MM.1S (cell line): ENCODE measurements at regions not wholly inside any gene's neighbourhood (a gene's known extent, or its start where the extent isn't known, plus 50 kb on each side); places are given as distances from the start of the nearest gene placed in this dataset.

Experiments
- DNase-seq: peaks from one replicate; pipeline ENCODE4 v3.0.0-alpha.2; 2015
- H2AFZ ChIP-seq: fragments of 300-600 bp; sonication (generic); 2 replicates; pipeline ENCODE4 v1.6.0; 2016; ENCODE audit warnings: antibody characterized with exemption, low read length
- H3F3A ChIP-seq: fragments of 300-600 bp; sonication (generic); 2 replicates; pipeline ENCODE4 v1.6.1; 2016; ENCODE audit warnings: mild to moderate bottlenecking, antibody characterized with exemption, low read length, moderate library complexity, mixed read lengths; ENCODE audit not compliant: insufficient read depth
- H3K27ac ChIP-seq: fragments of 300-600 bp; sonication (generic); 2 replicates; pipeline ENCODE4 v1.5.1; 2016; ENCODE audit warnings: mild to moderate bottlenecking, low read length
- H3K27me3 ChIP-seq: fragments of 300-600 bp; sonication (generic); replicated peaks from 2 replicates; pipeline ENCODE4 v1.6.0; 2016; ENCODE audit warnings: low read length; ENCODE audit not compliant: insufficient read depth
- H3K36me3 ChIP-seq: fragments of 300-600 bp; sonication (generic); replicated peaks from 2 replicates; pipeline ENCODE4 v1.6.1; 2016; ENCODE audit warnings: mild to moderate bottlenecking, low read length, mixed read lengths; ENCODE audit not compliant: insufficient read depth
- H3K4me1 ChIP-seq: fragments of 300-600 bp; sonication (generic); 2 replicates; pipeline ENCODE4 v1.6.1; 2016; ENCODE audit warnings: low read length, mixed read lengths
- H3K4me2 ChIP-seq: fragments of 300-600 bp; sonication (generic); 2 replicates; pipeline ENCODE4 v1.6.0; 2016; ENCODE audit warnings: low read depth, low read length
- H3K4me3 ChIP-seq: fragments of 300-600 bp; sonication (generic); 2 replicates; pipeline ENCODE4 v1.5.1; 2016; ENCODE audit warnings: low read length, mixed read lengths
- H3K79me2 ChIP-seq: fragments of 300-600 bp; sonication (generic); 2 replicates; pipeline ENCODE4 v1.6.1; 2016; ENCODE audit warnings: mixed run types, low read length, mixed read lengths
- H3K9ac ChIP-seq: fragments of 300-600 bp; sonication (generic); 2 replicates; pipeline ENCODE4 v1.6.1; 2016; ENCODE audit warnings: low read length, mixed read lengths
- H3K9me2 ChIP-seq: fragments of 300-600 bp; sonication (generic); replicated peaks from 2 replicates; pipeline ENCODE4 v1.6.1; 2016; ENCODE audit warnings: mild to moderate bottlenecking, low read length, mixed read lengths; ENCODE audit not compliant: insufficient read depth
- H3K9me3 ChIP-seq: fragments of 300-600 bp; sonication (generic); replicated peaks from 2 replicates; pipeline ENCODE4 v1.6.1; 2016; ENCODE audit warnings: mild to moderate bottlenecking, low read length, mixed read lengths; ENCODE audit not compliant: insufficient read depth
- H4K20me1 ChIP-seq: fragments of 300-600 bp; sonication (generic); 2 replicates; pipeline ENCODE4 v1.6.1; 2016; ENCODE audit warnings: mild to moderate bottlenecking, low read length, moderate library complexity, mixed read lengths; ENCODE audit not compliant: insufficient read depth
- EZH2 ChIP-seq: fragments of 300-600 bp; sonication (generic); optimal IDR thresholded peaks from 2 replicates; pipeline ENCODE3; 2017; ENCODE audit warnings: low read depth, mild to moderate bottlenecking, antibody characterized with exemption, low read length, mixed read lengths
- EZH2phosphoT487 ChIP-seq: fragments of 300-600 bp; sonication (generic); IDR thresholded peaks from 2 replicates; pipeline ENCODE4 v1.6.1; 2018; ENCODE audit warnings: antibody characterized with exemption, low read length
- TF ChIP-seq, protein P1 (sequence below): fragments of 300-600 bp; sonication (generic); IDR thresholded peaks from 2 replicates; pipeline ENCODE4 v1.5.1; 2016; ENCODE audit warnings: antibody characterized with exemption, low read length, mixed read lengths

- H3K9me2 ChIP-seq = no peaks in the 10 kb centered on the region
- no peak overlapping the region for H3K4me2 ChIP-seq
- H3K9me3 ChIP-seq = no peaks in the 10 kb centered on the region
- no peak overlapping the region for H2AFZ ChIP-seq
- H3K4me1 ChIP-seq = no peaks in the 10 kb centered on the region
- H3K4me3 ChIP-seq = no peak overlapping the region
- H3K36me3 ChIP-seq = no peaks in the 10 kb centered on the region
- no peaks in the 10 kb centered on the region for H3K79me2 ChIP-seq
- H4K20me1 ChIP-seq = no peaks in the 10 kb centered on the region
- no peaks in the 10 kb centered on the region for H3F3A ChIP-seq
- no peak for DNase-seq
- TF ChIP-seq EZH2 (no peak), EZH2phosphoT487 (no peak)
- TF ChIP-seq, protein P1, sequence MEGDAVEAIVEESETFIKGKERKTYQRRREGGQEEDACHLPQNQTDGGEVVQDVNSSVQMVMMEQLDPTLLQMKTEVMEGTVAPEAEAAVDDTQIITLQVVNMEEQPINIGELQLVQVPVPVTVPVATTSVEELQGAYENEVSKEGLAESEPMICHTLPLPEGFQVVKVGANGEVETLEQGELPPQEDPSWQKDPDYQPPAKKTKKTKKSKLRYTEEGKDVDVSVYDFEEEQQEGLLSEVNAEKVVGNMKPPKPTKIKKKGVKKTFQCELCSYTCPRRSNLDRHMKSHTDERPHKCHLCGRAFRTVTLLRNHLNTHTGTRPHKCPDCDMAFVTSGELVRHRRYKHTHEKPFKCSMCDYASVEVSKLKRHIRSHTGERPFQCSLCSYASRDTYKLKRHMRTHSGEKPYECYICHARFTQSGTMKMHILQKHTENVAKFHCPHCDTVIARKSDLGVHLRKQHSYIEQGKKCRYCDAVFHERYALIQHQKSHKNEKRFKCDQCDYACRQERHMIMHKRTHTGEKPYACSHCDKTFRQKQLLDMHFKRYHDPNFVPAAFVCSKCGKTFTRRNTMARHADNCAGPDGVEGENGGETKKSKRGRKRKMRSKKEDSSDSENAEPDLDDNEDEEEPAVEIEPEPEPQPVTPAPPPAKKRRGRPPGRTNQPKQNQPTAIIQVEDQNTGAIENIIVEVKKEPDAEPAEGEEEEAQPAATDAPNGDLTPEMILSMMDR = no peak
- H3K9ac ChIP-seq = no peak overlapping the region
- H3K27me3 ChIP-seq = no peaks in the 10 kb centered on the region
- no peak overlapping the region for H3K27ac ChIP-seq
These were observed 359.3 kb downstream of the IRS1 start for GRCh38 chr2:226440127-226440918.

DNA sequence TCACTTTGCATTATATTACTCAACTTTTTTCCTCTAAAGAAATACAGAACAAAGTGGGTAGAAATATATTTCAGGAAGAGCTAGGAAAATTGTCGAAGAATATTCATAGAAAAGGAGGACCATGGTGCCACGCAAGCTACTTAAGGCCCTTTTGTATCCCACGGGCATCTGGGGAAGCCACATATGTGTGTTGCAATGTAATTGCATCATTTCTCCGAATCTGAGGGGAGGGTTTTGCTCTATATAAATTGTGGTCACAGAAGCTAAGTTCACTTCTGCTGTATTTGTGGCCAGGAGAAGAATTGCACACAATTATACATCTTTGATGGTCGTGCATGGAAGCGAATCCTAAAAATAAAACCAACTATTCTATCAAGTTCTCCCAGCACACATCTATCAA is 360.3 kb downstream of the IRS1 start:
- Histone ChIP-seq H3K9me2 (no peaks in the 10 kb centered on the region), H3K4me3 (no peak overlapping the region), H4K20me1 (no peaks in the 10 kb centered on the region), H3F3A (no peaks in the 10 kb centered on the region), H3K4me1 (no peaks in the 10 kb centered on the region), H3K36me3 (no peaks in the 10 kb centered on the region), H3K79me2 (no peaks in the 10 kb centered on the region), H3K9ac (no peak overlapping the region), H3K9me3 (no peaks in the 10 kb centered on the region), H2AFZ (no peak overlapping the region), H3K4me2 (no peak overlapping the region), H3K27ac (no peak overlapping the region), H3K27me3 (no peaks in the 10 kb centered on the region)
- no peak for TF ChIP-seq EZH2
- no peak for TF ChIP-seq EZH2phosphoT487
- TF ChIP-seq, protein P1 = no peak
- no peak for DNase-seq

DNA sequence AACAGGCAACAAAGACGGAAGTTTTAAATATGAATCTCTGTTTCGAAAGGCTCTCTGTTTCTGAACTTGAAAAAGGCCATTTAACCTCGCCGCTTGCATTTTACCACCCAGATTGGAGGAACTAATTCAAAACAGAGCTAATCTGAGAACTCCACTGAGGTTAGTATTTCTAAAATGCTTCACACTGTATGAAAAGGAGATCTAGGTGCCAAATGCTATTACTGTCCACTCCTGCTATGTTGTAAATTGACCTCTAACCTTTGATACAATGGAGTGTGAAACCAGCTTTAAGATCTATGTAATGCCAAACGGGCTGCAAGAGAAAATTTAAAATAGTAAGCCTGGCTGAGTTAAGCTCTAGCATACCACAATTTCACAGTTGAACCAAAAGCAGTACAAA is 364.5 kb downstream of the IRS1 start:
- no peaks in the 10 kb centered on the region for H3K9me2 ChIP-seq
- no peak overlapping the region for H3K9ac ChIP-seq
- no peak overlapping the region for H3K4me3 ChIP-seq
- H3K4me2 ChIP-seq = no peak overlapping the region
- no peak overlapping the region for H3K27ac ChIP-seq
- H4K20me1 ChIP-seq = no peaks in the 10 kb centered on the region
- TF ChIP-seq, protein P1 = no peak
- TF ChIP-seq EZH2phosphoT487 (no peak), EZH2 (no peak)
- H3K27me3 ChIP-seq = no peaks in the 10 kb centered on the region
- H3K36me3 ChIP-seq = no peaks in the 10 kb centered on the region
- no peak for DNase-seq
- no peak overlapping the region for H2AFZ ChIP-seq
- no peaks in the 10 kb centered on the region for H3K9me3 ChIP-seq
- H3K79me2 ChIP-seq = no peaks in the 10 kb centered on the region
- H3K4me1 ChIP-seq = no peaks in the 10 kb centered on the region
- no peaks in the 10 kb centered on the region for H3F3A ChIP-seq
